ENCODE measurements at regions not wholly inside any gene's neighbourhood (a gene's known extent, or its start where the extent isn't known, plus 50 kb on each side); places are given as distances from the start of the nearest gene placed in this dataset.

DNA sequence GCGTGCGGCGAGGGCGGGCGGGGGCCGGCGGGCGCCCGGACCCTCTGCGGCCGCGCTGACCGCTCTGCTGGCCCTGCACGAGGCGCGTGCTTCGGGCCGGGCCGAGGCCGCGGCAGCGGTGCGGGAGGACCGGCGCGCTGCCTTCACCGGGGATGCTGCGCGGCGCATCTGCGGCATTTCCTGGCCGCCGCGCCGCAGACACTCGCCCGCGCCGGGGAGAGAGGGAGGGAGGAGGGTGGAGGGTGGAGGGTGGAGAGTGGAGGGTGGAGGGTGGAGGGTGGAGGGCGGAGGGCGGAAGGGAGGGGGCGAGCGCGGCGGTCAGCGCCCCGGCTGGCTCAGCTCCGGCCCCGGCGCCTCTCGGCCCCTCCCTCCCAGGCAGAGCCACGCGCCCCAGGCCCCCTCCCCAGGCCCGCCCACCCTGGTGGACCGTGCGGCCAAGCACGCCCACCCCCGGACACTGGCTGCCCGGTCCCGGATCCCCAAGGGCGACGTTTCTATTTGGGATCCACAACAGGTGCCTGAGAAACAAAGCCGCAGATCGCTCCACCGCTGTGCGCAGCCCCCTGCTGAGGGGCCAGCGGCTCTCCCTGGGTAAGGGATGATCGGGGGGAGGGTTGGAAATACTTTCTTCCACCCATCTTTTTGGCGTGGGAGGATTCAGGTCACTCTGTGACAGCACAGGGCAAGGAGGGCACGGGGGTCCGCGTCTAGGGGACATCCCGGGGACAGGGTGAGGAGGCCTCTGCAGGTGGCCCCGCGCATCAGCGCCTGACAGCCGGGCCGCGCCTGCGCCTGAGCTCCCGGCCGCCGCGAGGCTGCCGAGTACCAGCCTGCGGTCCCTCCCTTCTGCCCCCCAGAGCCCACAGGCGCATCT, 111.2 kb upstream of the BEND6 start:
- 1% methylated on average over 34 to 86 of the region's 87 CpGs for WGBS, 2 donors
- peaks cover 0 to 18% (median 1%) of the 10 kb centered on the region in 5 donors for H3K4me1 ChIP-seq (ENCODE audit: control insufficient read depth in 5 of 5, insufficient read depth in 5 of 5, low read length in 5 of 5)
- peak overlapping the region; percentile 61 for H3K4me3 ChIP-seq
- no peaks in the 10 kb centered on the region for H3K36me3 ChIP-seq (ENCODE audit: control insufficient read depth in 4 of 4, insufficient read depth in 4 of 4, low read length in 4 of 4)
- H3K9ac ChIP-seq (ENCODE audit: insufficient read depth in 1 of 2, low read length in 2 of 2) = no peak overlapping the region
- H3K27ac ChIP-seq (ENCODE audit: low read depth in 1 of 2, low read length in 1 of 2) = peak overlapping the region; percentile 84 to 92
- no peaks in the 10 kb centered on the region for H3K9me3 ChIP-seq (ENCODE audit: control insufficient read depth in 4 of 4, insufficient read depth in 3 of 4, low read length in 3 of 4)
- H3K27me3 ChIP-seq (ENCODE audit: control insufficient read depth in 3 of 3, insufficient read depth in 3 of 3, low read length in 2 of 3) = peaks cover 0 to 8% (median 5%) of the 10 kb centered on the region in 3 donors
- ATAC-seq (ENCODE audit: insufficient read depth, low FRiP score) = peak; percentile 86
- peak; percentile 70 to 79 (median 71) for DNase-seq
- TF ChIP-seq, protein P1, sequence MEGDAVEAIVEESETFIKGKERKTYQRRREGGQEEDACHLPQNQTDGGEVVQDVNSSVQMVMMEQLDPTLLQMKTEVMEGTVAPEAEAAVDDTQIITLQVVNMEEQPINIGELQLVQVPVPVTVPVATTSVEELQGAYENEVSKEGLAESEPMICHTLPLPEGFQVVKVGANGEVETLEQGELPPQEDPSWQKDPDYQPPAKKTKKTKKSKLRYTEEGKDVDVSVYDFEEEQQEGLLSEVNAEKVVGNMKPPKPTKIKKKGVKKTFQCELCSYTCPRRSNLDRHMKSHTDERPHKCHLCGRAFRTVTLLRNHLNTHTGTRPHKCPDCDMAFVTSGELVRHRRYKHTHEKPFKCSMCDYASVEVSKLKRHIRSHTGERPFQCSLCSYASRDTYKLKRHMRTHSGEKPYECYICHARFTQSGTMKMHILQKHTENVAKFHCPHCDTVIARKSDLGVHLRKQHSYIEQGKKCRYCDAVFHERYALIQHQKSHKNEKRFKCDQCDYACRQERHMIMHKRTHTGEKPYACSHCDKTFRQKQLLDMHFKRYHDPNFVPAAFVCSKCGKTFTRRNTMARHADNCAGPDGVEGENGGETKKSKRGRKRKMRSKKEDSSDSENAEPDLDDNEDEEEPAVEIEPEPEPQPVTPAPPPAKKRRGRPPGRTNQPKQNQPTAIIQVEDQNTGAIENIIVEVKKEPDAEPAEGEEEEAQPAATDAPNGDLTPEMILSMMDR (IDR thresholded peaks at IDR 0.05; ENCODE audit: control extremely low read depth, extremely low read depth) = peak; percentile 13

DNA sequence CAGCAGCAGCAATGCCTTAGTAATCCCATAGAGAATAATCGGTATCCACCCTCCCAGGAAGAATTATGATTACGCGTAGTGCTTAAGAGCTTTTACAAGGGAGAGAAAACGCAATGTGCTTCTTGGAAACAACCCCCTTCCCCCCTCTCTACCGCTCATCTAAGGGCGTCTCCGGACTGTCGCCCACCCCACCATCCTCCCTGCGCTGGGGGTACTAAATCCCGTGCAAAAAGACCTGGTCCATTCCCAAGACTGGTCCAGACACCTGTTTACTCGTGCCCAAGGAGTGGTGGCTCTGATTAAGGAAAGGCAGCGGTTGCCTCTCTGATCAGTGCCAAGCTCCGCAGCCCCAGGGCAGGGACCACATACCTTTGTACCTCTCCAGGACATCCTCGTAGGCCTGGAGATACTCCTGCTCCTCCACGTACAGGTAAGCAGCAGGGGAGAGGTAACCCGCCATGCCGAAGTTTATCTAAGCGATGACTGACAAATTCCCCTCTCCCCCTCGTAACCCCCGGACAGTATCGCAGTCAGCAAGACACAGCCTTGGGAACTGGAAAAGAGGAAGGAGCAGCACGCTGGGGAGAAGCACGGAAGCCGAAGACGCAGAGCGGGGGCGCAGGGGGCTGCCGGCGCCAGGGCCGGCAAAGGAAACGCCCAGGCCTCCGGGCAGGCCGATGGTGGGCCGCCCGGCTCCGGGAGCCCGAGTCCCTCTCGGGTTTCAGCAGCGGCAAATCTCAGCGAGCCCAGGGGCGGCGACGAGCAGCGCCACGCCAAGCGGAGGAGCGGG, 112.0 kb upstream of the BEND6 start:
- peak overlapping the region; percentile 39 for H3K4me3 ChIP-seq
- ATAC-seq (ENCODE audit: insufficient read depth, low FRiP score) (peak; percentile 17), DNase-seq (peak; percentile 55 to 65 (median 65))
- TF ChIP-seq, protein P1 (IDR thresholded peaks at IDR 0.05; ENCODE audit: control extremely low read depth, extremely low read depth) = no peak
- H3K9me3 ChIP-seq (ENCODE audit: control insufficient read depth in 4 of 4, insufficient read depth in 3 of 4, low read length in 3 of 4) = no peaks in the 10 kb centered on the region
- H3K4me1 ChIP-seq (ENCODE audit: control insufficient read depth in 5 of 5, insufficient read depth in 5 of 5, low read length in 5 of 5) = peaks cover 0 to 18% (median 1%) of the 10 kb centered on the region in 5 donors
- H3K9ac ChIP-seq (ENCODE audit: insufficient read depth in 1 of 2, low read length in 2 of 2) = peak overlapping the region in 1 of 2 donors; percentile 85
- H3K27ac ChIP-seq (ENCODE audit: low read depth in 1 of 2, low read length in 1 of 2) = peak overlapping the region; percentile 84 to 92
- 4 to 7% methylated on average over 35 to 47 of the region's 47 CpGs for WGBS, 2 donors
- peaks cover 0 to 8% (median 5%) of the 10 kb centered on the region in 3 donors for H3K27me3 ChIP-seq (ENCODE audit: control insufficient read depth in 3 of 3, insufficient read depth in 3 of 3, low read length in 2 of 3)
- H3K36me3 ChIP-seq (ENCODE audit: control insufficient read depth in 4 of 4, insufficient read depth in 4 of 4, low read length in 4 of 4) = no peaks in the 10 kb centered on the region

DNA sequence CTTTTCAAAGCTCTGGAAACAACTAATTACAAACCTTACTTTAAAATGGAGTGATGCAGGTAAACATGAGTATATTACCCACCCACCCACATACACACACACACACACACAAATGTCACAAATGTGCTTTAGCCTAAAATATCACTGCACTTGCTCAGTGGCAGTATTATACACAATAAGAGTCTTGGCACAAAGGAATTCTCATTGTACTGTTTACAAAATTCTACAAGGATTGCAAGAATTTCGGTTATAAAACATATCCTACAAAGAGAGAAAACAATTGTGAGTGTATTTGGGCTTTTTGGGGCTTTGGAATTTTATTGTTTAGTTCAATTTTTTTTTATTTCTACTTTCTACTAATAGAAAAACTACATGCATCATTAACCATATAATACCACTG, 113.2 kb upstream of the BEND6 start:
- H3K9me3 ChIP-seq (ENCODE audit: control insufficient read depth in 4 of 4, insufficient read depth in 3 of 4, low read length in 3 of 4) = no peaks in the 10 kb centered on the region
- no peaks in the 10 kb centered on the region for H3K36me3 ChIP-seq (ENCODE audit: control insufficient read depth in 4 of 4, insufficient read depth in 4 of 4, low read length in 4 of 4)
- ATAC-seq (ENCODE audit: insufficient read depth, low FRiP score) = no peak
- TF ChIP-seq, protein P1 (IDR thresholded peaks at IDR 0.05; ENCODE audit: control extremely low read depth, extremely low read depth) = no peak
- no peak for DNase-seq
- no peak overlapping the region for H3K9ac ChIP-seq (ENCODE audit: insufficient read depth in 1 of 2, low read length in 2 of 2)
- H3K4me3 ChIP-seq = no peak overlapping the region
- H3K27me3 ChIP-seq (ENCODE audit: control insufficient read depth in 3 of 3, insufficient read depth in 3 of 3, low read length in 2 of 3) = peaks cover 0 to 8% (median 5%) of the 10 kb centered on the region in 3 donors
- peak overlapping the region in 1 of 2 donors; percentile 81 for H3K27ac ChIP-seq (ENCODE audit: low read depth in 1 of 2, low read length in 1 of 2)
- H3K4me1 ChIP-seq (ENCODE audit: control insufficient read depth in 5 of 5, insufficient read depth in 5 of 5, low read length in 5 of 5) = peaks cover 0 to 18% (median 1%) of the 10 kb centered on the region in 5 donors
- WGBS, 2 donors = 67 to 74% methylated on average over 1 of the region's 1 CpG
